SJSA1 (cell line): ENCODE measurements at regions not wholly inside any gene's neighbourhood (a gene's known extent, or its start where the extent isn't known, plus 50 kb on each side); places are given as distances from the start of the nearest gene placed in this dataset.
A peak's percentile ranks its signal among the peaks of the same experiment; 100 is the strongest.

Source experiments
- DNase-seq, 2 experiments: peaks; one replicate each; pipeline ENCODE4 v3.0.0-alpha.2; 2015 to 2020; ENCODE audit warnings: low spot score in 2 of 2, low read depth in 1 of 2
- H3K27ac ChIP-seq: fragments of 250-450 bp; sonication (Bioruptor Pico); 2 replicates; pipeline ENCODE4 v1.5.1; 2020; ENCODE audit warnings: mild to moderate bottlenecking, moderate library complexity
- H3K27me3 ChIP-seq: fragments of 250-450 bp; sonication (Bioruptor Pico); replicated peaks from 2 replicates; pipeline ENCODE4 v1.5.1; 2020; ENCODE audit warnings: mild to moderate bottlenecking, moderate library complexity
- H3K36me3 ChIP-seq: fragments of 250-450 bp; sonication (Bioruptor Pico); 2 replicates; pipeline ENCODE4 v1.5.1; 2020; ENCODE audit warnings: mild to moderate bottlenecking
- H3K4me1 ChIP-seq: fragments of 250-450 bp; sonication (Bioruptor Pico); replicated peaks from 2 replicates; pipeline ENCODE4 v1.6.1; 2021; ENCODE audit warnings: mild to moderate bottlenecking
- H3K4me3 ChIP-seq: fragments of 250-450 bp; sonication (Bioruptor Pico); 2 replicates; pipeline ENCODE4 v1.5.1; 2020; ENCODE audit warnings: mild to moderate bottlenecking
- H3K9me3 ChIP-seq: fragments of 250-450 bp; sonication (Bioruptor Pico); replicated peaks from 2 replicates; pipeline ENCODE4 v1.5.1; 2020; ENCODE audit warnings: mild to moderate bottlenecking

DNA sequence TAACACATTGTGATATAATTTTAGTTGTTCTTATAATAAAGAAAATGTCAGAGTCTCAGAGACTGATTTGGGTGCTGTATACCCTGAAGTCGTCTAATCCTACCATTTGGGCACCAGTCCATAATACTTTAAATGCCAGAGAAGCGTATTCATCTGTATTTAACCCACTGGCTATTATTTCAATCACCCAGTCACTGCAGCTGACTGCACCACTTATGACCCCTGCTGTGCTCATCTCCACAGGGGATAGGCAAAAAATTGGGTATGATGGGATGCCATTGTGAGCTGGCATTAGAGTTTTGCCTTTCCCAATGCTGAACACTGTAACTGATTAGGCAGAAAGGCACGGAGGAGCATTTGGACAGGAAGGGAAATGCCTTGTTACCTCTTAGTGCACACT lies 599.7 kb downstream of the CAAP1 start:
- H3K4me1 ChIP-seq = 0 out of 2 replicates have a peak, but pooled peaks cover 3% of the 10 kb centered on the region
- peak in 1 of 2 experiments; percentile 6 for DNase-seq
- no peaks in the 10 kb centered on the region for H3K27me3 ChIP-seq
- no peak overlapping the region for H3K27ac ChIP-seq
- H3K4me3 ChIP-seq = no peak overlapping the region
- no peaks in the 10 kb centered on the region for H3K9me3 ChIP-seq
- H3K36me3 ChIP-seq = no peaks in the 10 kb centered on the region

DNA sequence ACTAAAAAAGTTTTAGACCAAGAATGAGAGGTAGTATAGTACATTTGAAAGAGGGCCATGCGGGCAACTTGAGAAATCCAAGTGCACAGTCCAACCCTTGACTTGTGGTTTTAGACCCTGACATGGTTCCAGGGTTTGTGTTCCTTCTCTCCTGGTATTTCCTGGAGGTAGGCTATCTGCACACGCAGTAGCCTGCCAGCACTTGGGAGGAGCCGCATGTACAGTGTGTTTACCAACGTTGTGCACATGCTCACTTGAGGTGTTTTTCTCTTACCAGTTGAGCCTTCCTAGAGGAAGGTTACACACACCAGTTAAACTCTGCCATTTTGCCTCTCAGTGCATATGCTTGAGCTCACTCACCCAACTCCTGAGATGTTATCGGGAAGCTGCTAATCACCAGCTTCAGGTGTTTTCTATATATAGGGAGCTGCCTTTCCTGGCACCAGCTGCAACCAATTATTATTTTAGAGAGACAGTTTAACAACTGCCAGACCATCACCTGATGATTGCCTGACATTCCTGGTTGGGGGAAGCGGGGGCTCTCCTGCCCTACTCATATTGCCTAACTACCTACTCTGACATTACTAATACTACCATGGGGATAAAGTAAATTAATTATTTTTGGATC lies 593.4 kb upstream of the TUSC1 start:
- no peaks in the 10 kb centered on the region for H3K36me3 ChIP-seq
- no peak for DNase-seq
- no peak overlapping the region for H3K4me3 ChIP-seq
- no peaks in the 10 kb centered on the region for H3K9me3 ChIP-seq
- H3K27ac ChIP-seq = no peak overlapping the region
- no peaks in the 10 kb centered on the region for H3K27me3 ChIP-seq
- no peaks in the 10 kb centered on the region for H3K4me1 ChIP-seq

DNA sequence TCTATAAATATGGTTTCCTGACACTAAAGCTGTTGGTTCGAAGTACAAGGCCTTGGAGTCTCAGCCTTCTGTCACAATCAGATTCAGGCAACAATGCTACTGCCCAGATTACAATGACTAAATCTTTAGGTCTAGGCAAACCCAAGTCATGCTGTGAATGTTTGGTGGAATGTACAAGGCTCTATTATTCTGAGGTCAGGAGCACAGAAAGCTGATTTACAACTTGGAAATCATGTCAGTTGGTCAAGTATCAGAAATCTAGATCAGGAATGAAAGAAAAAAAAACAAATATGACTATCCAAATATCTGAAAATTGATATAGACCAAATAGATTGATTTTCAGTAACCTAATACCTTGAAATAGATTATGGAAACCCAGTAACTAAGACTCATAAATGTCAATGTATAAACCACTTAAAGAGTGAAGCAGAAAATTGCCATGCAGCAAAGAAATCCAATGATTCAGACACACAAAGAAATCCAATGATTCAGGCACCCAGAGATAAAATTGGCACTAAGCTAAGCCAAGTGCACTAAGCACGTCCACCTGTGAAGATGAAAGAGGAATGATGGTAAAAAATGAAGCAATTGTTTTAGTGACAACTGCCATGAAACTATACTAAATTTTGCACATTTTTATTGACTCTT lies 588.0 kb upstream of the TUSC1 start:
- Histone ChIP-seq H3K27ac (no peak overlapping the region), H3K4me3 (no peak overlapping the region)
- no peak for DNase-seq

DNA sequence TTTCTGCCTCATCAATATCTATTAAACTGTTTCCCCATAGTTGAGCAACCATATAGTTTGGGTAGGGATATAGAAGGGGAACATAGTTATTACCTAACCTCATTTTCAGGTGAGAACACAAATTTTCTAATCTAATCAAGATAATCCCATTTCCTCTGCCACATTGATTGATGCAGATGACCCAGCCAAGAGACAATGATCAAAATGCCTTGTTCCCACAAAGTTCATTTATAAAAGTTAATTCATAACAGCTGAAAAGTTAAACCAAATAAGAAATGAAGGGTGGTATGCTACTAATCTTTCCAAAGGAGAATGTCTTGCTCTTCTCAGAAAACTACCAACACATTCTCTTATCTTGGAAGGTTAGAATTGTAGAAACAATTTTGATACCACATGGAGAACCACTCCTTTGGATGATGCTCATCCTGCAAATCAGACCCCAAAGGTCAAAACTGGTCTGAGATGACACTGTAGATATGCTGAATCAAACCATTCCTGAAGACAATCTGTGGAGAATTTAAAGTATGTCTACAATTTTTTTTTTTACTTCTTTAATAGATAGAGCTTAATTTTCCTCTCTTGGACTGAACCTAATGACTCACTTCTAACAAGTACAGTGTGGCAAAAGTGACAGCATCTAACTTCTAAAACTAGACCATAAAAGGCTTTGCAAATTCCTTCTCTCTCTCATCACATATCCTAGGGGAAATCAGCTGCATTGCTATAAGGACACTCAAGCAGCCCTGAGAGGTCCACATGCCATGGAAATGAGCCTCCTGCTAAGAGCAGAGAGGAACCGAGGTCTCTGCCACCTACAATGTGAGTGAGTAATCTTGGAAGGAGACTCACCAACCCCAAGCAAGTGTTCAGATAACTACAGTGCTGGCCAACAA lies 586.7 kb upstream of the TUSC1 start:
- Histone ChIP-seq H3K9me3 (no peaks in the 10 kb centered on the region), H3K4me3 (no peak overlapping the region), H3K27ac (peak overlapping the region; percentile 44), H3K27me3 (no peaks in the 10 kb centered on the region), H3K36me3 (no peaks in the 10 kb centered on the region), H3K4me1 (peaks cover 27% of the 10 kb centered on the region)
- peak; percentile 57 to 62 for DNase-seq

More for the DNA sequence above, 588.0 kb upstream of the TUSC1 start:
- Histone ChIP-seq H3K36me3 (no peaks in the 10 kb centered on the region), H3K9me3 (no peaks in the 10 kb centered on the region), H3K27me3 (no peaks in the 10 kb centered on the region), H3K4me1 (peaks cover 16% of the 10 kb centered on the region)

DNA sequence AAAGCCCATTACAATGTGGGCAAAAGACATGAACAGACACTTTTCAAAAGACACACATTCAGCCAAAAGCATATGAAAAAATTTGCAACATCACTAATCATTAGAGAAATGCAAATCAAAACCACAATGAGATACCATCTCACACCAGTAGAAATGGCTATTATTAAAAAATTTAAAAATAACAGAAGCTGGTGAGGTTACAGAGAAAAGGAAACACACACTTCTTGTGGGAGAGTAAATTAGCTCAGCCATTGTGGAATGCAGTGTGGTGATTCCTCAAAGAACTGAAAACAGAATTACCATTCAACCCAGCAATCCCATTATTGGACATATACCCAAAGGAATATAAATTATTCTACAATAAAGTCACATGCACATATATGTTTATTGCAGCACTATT lies 585.2 kb upstream of the TUSC1 start:
- Histone ChIP-seq H3K4me3 (no peak overlapping the region), H3K27me3 (no peaks in the 10 kb centered on the region), H3K27ac (no peak overlapping the region), H3K36me3 (no peaks in the 10 kb centered on the region), H3K4me1 (peaks cover 29% of the 10 kb centered on the region), H3K9me3 (no peaks in the 10 kb centered on the region)
- no peak for DNase-seq

DNA sequence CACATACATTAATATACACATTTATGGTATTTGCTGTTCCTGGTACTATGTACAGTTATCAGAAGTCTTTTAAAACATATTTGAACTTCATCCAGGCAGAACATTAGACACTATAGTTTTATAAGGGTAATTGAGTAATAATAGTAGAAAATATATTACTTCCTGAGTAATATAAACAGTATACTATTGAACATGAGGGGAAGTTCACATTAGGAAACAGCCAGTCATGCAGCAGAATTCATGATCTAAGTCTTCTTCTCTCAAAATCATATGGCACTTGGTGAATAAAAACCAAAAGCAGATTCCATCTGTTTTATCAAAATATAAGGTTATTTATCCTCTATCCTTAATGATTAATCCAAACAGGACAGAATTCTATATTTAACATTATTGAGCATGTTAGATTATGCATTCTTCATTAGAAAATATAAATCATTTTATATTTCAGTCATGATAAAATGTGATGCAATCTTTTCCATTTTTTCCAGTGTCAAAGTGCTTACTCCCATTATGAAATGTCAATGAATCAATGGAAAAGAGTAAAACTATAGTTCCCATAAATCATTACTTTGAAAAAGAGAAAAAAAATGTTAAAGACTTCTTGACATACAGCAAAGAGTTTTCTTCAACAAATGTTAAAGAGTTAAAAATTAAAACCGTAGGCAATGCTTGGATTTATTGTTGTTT lies 584.3 kb upstream of the TUSC1 start:
- no peak overlapping the region for H3K4me3 ChIP-seq
- H3K9me3 ChIP-seq = no peaks in the 10 kb centered on the region
- H3K36me3 ChIP-seq = no peaks in the 10 kb centered on the region
- no peak for DNase-seq
- H3K4me1 ChIP-seq = peaks cover 29% of the 10 kb centered on the region
- no peaks in the 10 kb centered on the region for H3K27me3 ChIP-seq
- peak overlapping the region; percentile 86 for H3K27ac ChIP-seq

DNA sequence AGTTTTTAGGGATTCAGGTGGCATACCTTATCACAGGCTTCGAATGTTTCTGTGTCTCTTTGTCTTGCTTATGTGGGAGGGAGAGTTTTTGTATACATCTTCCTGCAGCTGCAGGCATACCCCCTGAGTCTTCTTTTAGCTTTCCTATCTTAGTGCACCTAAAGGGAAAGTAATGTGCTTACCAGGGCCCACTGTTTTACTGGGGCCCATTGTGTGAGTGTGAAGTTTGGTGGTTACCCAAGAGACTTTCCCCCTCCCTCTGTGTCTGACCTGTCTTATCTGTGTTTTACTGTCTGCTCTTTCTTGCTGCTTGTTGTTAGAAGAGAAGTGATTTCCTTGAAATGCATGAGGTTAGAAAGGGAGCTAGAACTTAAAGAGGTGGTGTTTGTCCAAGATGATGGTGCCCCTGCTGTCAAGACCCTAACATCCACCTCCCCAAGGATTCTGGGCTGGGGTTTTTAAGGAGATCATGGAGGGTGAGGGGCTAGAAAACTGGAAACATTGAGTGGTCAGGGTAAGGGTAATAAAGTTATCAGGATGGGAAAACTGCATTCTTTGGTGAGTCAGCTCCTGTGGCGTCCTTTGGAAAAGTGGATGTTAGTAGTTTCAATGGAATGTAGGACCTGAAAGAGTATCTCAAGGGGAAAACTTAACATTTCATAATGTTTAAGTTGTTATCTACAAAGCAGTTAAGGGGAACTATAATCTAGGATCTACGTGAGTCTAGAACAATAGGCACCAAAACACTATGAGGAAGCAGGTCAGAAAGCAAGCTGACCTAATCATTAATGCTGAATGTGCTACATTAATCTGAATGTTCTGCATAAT lies 583.5 kb upstream of the TUSC1 start:
- DNase-seq = peak; percentile 40 to 69
- Histone ChIP-seq H3K9me3 (no peaks in the 10 kb centered on the region), H3K36me3 (no peaks in the 10 kb centered on the region), H3K4me1 (peaks cover 29% of the 10 kb centered on the region), H3K4me3 (no peak overlapping the region), H3K27me3 (no peaks in the 10 kb centered on the region), H3K27ac (peak overlapping the region; percentile 86)

DNA sequence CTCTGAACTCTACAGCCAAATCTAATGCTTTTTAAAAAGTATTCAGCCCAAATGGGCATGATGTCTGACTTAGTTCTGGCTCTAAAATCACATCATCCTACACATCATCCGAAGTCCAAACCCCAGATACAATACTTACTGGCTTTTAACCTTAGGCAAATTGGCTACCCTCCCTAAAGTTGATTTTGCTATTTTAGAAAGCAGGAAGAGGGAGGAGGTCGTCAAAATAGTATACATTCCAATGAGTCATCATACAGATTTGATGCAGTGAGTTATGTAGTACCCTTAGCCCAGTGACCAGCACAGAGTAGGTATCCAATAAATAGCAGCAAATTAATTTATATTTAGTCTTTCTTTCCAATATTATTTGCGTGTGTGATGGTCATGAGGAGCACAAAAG lies 582.0 kb upstream of the TUSC1 start:
- H3K9me3 ChIP-seq = no peaks in the 10 kb centered on the region
- no peaks in the 10 kb centered on the region for H3K27me3 ChIP-seq
- peak in 1 of 2 experiments; percentile 9 for DNase-seq
- H3K4me1 ChIP-seq = peaks cover 27% of the 10 kb centered on the region
- H3K27ac ChIP-seq = peak overlapping the region; percentile 28
- H3K36me3 ChIP-seq = no peaks in the 10 kb centered on the region
- no peak overlapping the region for H3K4me3 ChIP-seq

DNA sequence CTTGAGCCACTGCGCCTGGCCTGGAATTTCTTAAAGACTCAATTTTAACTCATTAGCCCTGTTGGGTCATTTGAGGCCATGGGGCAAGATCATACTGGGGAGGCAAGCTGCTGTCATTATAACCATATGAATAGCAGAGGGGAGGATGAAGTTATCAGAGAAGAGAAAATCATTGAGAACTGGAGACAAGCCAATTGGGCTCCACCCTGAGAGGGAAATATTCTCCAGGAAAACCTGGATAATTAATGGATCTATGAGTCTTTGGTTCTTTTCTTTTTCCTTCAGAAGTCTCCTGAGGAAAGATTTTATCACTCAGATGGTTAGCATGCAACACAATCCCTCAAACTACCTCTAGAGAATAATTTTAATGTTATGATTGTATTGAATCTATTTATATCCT lies 569.6 kb upstream of the TUSC1 start:
- H3K27me3 ChIP-seq = no peaks in the 10 kb centered on the region
- H3K9me3 ChIP-seq = no peaks in the 10 kb centered on the region
- H3K27ac ChIP-seq = no peak overlapping the region
- H3K4me1 ChIP-seq = peaks cover 3% of the 10 kb centered on the region; the same call in 1 of the 2 replicates
- H3K4me3 ChIP-seq = no peak overlapping the region
- DNase-seq = no peak
- H3K36me3 ChIP-seq = no peaks in the 10 kb centered on the region

DNA sequence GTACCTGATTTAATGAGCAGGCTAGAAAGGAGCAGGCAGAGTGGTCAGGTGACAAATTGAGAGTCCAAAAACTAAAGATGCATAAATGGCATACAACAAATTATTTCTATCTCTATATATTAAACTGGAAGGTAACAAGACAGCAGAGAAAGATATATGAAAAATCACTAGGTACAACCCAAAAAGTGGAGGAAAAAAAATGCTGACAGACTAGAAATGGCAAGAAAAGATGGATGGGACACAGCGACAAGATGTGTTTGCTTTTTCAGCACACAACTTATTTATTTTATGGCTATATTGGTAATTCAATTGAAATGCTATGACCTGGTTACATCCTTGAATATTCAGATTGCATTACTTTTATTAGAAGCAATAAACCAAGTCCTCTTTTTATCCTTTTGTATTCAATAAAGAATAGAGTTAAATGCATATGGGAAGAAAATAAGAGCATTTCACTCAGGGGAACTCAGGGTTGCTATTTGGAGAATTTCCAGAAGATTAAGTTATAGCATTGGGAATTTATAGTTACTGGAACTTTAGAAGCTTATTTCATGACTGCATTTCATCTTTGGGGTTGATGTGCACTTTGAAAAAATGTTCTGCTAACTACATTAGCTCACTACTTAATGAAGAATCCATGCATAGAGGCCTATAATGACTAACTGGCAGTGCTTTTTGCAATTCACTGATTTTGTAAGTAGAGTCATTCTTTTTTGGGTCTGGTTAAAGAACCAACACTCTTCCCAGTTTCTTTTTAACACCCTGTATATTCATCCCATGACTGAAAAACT lies 566.6 kb upstream of the TUSC1 start:
- Histone ChIP-seq H3K4me3 (no peak overlapping the region), H3K9me3 (no peaks in the 10 kb centered on the region), H3K36me3 (no peaks in the 10 kb centered on the region), H3K27ac (no peak overlapping the region), H3K27me3 (no peaks in the 10 kb centered on the region), H3K4me1 (peaks cover 3% of the 10 kb centered on the region; the same call in 1 of the 2 replicates)
- no peak for DNase-seq

DNA sequence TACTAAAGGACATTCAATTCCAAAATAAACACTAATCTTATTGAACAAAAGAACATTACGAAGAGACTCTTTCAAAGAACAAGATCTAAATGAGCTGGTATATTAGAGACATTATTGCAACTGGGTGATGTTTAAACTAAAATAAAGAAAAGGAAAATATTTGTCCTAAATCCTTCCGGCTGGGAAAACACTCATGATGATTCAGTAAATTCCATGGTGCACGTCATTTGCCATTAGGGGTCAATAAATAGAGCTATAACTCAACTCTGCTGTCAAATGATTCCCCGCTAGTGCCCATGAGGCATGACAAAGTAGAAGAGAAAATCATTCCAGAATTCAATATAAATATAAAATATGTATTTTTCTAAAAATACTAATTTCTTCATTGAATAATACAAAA lies 565.5 kb upstream of the TUSC1 start:
- Histone ChIP-seq H3K4me3 (no peak overlapping the region), H3K9me3 (no peaks in the 10 kb centered on the region), H3K4me1 (peaks cover 3% of the 10 kb centered on the region; the same call in 1 of the 2 replicates), H3K27me3 (no peaks in the 10 kb centered on the region), H3K27ac (no peak overlapping the region), H3K36me3 (no peaks in the 10 kb centered on the region)
- no peak for DNase-seq

DNA sequence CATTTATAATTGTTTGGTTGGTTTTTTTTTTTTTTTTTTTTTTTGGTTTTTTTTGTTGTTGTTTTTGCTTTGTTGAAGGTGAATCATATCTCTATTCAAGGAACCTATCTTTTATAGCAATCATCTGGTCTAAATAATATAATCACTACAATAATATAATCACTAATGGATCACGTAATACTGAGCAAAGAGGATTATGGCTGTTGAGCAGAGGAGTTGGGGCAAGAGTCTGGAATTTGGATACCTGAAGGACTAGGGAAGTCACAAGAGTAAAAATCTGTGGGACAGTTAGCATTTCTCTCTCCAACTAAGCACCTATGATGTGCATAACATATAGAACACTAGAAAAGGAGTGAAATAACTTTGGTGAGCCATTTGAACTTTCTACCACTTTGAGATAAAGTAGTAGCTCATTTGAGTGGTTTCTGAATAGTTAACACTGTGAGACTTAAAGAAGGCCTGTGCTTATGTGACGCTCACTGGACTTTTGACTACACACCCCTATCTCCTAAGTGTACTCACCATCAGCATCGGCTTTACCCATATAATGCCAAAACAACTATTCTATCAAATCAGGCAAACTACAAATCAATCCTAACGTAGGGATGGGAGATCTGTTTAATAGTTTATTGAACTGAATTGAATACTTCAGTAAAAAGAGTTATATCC lies 564.9 kb upstream of the TUSC1 start:
- H3K27me3 ChIP-seq = no peaks in the 10 kb centered on the region
- no peak overlapping the region for H3K27ac ChIP-seq
- no peak overlapping the region for H3K4me3 ChIP-seq
- peaks cover 3% of the 10 kb centered on the region; the same call in 1 of the 2 replicates for H3K4me1 ChIP-seq
- no peak for DNase-seq
- no peaks in the 10 kb centered on the region for H3K9me3 ChIP-seq
- no peaks in the 10 kb centered on the region for H3K36me3 ChIP-seq
